HG02943 (cell line): ENCODE measurements at regions not wholly inside any gene's neighbourhood (a gene's known extent, or its start where the extent isn't known, plus 50 kb on each side); places are given as distances from the start of the nearest gene placed in this dataset.

Source experiments
- ATAC-seq: cut with Tn5 transposase; IDR thresholded peaks from one replicate; pipeline ENCODE4 v1.9.1; 2021; ENCODE audit warnings: mild to moderate bottlenecking, low read depth, moderate library complexity; ENCODE audit not compliant: unreplicated experiment

GRCh38 chr6:170232186-170233002 is 58.5 kb downstream of the DLL1 start:
- ATAC-seq = no peak

GRCh38 chr6:170231293-170232185 is 59.3 kb downstream of the DLL1 start:
- ATAC-seq = no peak

DNA sequence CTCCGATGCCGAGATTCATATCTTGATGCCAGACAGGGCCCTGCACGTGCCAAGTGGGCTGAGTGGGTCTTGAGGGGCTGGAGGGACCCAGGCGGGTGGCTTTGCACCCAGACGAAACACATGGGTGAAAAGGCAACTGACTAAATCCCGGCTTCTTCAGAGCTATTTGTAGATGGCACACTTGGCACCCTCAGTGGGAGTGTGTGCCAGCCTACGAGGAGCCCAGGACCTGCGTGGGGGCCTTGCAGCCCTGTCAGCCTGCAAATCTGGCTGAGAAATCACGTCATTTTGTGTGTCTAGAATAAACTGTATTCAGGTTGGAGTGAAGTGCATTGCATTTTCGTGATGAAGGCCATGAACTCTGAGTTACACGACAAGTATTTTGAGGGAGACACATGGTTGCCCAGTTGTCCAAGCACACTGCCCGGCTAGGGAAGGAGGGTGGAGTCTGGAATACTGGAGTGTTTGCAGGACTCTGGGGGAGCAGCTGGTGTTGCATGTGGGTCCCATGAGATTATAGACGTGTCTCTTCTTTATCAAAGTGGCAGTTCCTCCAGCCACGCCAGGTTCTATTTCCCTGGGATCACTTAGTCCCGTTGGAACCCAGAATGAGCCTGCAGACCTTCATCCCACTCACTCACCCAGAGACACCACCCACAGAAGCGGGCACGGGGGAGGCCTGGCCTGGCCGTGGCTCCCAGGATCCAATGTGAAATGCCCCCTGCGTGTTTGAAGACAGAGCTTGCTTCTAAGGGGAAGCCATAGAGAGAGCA is 60.2 kb downstream of the DLL1 start:
- ATAC-seq = no peak

DNA sequence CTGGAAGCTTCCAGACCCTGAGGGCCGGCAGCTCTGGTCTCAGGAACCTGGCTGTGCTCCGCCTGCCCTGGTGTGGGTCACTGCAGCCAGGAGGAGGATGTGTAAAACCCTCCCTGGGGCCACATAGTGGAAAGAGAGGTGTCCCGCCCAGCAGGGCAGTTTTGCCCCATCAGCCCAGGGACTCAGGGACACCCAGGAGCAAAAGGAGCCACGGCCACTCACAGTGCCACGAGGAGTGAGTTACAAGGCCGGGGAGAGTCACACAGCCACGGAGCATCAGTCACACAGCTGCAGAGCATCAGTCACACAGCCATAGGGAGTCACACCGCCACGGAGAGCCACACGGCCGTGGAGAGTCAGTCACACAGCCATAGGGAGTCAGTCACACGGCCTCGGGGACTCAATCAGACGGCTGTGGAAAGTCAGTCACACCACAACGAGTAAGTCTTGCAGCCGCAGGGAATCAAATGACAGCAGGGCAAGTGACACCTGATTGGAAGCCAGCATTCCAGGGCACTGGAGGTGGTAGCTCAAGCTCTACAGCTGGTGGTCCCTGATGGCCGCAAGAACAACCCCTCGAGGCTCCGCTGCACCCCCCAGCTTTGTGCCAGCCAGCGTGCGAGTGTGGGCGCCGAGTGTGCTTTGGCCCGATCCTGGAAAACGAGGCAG is 60.9 kb downstream of the DLL1 start:
- ATAC-seq = no peak

DNA sequence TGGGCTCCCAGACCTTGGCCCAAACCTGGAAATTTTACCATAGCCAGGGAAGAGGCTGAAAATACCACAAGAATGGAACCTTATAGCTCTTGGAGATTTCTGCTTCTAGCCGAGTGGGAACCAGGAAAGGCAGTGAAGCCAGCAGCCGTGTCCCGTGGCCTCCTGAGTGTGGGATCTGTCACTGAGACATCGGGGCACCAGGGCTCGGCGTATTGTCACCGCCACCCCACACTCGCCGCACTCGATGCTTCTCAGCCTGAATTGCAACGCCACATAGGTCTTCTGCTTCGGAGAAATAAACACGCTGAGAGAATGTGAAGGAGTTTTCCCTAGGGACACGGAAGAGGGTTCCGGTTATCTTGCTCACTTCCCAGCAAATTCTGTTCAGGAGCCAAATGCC is 61.5 kb downstream of the DLL1 start:
- ATAC-seq = no peak

GRCh38 chr6:170228946-170229310 is 62.0 kb downstream of the DLL1 start:
- no peak for ATAC-seq

GRCh38 chr6:170227996-170228945 is 62.6 kb downstream of the DLL1 start:
- ATAC-seq = no peak

DNA sequence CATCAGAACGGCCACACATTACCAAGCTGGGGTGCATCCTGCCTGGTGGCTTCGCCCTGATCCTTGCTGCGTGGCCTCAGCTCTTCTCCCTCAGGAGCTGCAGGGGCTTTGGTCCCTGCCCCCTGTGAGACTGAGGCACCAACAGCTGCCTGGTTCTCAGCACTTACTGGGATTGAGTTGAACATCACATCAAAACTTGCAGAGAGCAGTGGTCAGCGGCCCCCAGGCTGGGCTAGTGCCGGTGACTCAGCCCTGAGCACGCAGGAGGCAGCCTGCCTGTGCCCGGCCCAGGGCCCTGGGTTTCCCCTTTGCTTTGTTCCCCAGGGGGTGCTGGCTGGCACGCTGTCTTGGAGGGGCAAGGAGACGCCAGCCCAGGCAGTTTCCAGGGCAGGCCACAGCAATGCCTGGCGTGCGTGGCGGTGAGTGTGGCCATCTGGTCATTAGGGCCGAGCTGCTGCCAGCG is 63.3 kb downstream of the DLL1 start:
- ATAC-seq = no peak

DNA sequence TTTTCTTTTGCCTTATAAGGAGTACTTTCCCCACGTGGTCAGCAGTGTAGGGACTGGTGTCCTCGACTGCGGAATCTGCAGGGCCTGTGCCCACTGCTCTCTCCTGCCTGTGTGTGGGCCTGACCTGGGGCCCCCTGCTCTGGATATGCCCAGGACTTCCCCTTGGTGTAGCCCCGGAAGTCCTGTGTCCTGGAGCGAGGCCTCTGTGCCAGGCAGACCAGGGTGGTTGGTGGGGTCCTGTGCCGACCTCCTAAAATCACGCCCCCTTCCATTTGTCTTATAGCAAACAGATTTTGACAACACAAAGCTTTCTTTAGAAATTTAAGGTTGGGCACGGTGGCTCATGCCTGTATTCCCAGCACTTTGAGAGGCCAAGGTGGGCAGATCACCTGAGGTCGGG is 64.2 kb downstream of the DLL1 start:
- ATAC-seq = no peak

- ATAC-seq = no peak
Observed at GRCh38 chr6:170225852-170226417, 64.9 kb downstream of the DLL1 start.

DNA sequence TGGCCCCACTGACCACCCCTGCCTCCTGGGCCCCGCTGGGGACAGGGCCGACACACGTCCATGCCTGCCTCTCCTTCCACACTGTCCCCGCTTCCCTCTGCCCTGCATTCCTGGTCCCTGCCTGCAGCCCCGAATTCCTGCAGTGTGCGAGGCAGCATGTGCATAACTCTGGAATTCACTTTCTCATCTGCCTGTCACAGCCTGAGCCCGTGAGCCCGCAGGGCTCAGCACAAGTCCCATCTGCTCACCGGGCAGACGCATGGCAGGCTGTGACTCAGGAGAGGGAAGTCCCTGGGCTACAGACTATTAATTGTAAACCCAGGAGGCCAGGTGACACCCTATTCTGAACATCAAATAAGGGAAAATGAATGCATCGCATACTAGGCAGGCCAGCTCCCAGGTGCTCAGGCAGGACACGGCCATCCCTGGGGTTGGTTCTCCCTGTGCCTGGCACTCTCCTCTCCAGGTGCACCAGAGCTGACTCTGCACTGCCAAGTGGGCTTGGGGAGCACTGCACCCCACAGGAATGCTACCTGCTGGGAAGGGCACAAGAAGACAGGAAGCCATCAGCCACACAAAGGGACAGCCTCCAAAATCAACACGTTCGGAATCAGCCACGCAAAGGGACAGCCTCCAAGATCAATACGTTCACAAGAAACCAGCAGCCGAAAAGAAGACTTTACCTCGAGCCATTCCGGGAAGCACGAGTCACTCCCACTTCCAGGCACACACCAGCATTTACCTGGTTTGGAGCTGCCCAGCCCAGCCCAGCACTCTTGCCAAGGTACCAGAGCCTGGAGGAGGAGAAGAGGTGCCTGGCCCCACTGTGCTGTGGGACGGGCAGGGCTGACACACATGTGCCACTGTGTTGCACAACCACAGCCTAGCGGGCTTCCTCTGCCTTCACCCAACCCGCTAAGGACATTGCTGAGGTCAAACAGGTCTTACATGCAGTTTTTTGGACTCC is 65.9 kb downstream of the DLL1 start:
- ATAC-seq = no peak

GRCh38 chr6:170223718-170224693 is 66.9 kb downstream of the DLL1 start:
- ATAC-seq = no peak

DNA sequence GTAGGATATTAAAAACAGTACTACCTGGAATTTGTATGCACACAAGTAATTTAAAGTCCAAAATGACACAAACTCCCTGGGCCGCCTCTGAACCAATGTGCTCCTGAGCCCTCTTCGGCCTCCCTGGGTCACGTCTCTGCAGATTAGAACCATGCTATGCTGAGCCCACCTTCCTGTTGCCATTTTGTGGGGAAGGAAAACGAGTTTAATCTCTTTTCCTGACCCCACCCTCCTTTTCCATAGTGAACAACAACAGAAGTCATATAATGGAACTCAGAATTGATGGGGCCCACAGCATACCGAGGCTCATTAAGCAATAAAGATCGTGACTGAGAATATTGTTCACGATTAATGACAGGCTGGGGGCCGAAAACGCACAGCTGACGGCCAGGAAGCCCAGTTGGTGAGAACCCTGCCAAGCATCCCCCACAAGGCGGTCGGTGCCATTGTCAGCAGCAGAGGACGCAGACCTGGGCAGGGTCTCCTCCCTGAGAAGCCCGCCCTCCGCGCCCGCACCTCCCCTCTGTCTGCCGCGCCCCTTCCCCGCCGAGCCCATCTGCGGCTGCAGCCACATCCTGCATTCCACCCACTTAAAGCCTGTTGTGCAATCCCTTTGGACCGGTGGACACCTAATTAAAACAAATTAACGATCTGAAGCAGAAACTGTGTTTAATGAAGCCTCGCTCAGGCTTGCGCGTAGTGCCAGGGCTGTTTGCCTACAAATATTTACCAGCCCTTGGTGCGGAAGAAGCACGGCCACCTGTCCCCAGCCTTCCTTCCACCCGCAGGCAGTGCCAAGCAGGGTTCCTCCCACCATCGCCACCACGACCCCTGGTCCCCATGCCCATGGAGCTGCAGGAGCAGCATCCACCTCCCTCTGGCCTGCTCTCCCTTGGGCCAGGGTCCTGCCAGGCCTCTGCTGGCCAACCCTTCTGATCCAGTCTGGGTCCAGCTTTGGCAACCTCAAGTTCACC is 68.1 kb downstream of the DLL1 start:
- ATAC-seq = no peak

- no peak for ATAC-seq
Observed at GRCh38 chr6:170221753-170222400, 69.0 kb downstream of the DLL1 start.
